ENCODE measurements at regions not wholly inside any gene's neighbourhood (a gene's known extent, or its start where the extent isn't known, plus 50 kb on each side); places are given as distances from the start of the nearest gene placed in this dataset.

DNA sequence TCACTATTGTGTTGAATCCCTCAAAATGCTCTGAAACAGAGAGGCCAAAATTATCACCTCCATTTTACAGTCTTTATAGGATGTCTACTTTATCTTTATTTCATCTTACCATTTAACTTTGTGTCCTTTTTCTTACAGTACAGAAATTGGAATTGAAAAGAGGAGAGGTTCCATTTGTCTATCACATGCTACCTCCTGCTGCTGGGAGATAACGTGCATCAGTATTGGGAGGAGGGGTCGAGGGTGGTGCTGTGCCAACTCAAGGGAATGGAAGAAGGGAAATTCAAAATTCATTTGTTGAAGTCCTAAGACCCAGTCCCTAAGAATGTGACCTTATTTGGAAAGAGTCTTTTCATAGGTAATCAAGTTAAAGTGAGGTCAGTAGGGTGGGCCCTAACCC lies 85.3 kb downstream of the HHIPL2 start:
- TF ChIP-seq, protein P1, sequence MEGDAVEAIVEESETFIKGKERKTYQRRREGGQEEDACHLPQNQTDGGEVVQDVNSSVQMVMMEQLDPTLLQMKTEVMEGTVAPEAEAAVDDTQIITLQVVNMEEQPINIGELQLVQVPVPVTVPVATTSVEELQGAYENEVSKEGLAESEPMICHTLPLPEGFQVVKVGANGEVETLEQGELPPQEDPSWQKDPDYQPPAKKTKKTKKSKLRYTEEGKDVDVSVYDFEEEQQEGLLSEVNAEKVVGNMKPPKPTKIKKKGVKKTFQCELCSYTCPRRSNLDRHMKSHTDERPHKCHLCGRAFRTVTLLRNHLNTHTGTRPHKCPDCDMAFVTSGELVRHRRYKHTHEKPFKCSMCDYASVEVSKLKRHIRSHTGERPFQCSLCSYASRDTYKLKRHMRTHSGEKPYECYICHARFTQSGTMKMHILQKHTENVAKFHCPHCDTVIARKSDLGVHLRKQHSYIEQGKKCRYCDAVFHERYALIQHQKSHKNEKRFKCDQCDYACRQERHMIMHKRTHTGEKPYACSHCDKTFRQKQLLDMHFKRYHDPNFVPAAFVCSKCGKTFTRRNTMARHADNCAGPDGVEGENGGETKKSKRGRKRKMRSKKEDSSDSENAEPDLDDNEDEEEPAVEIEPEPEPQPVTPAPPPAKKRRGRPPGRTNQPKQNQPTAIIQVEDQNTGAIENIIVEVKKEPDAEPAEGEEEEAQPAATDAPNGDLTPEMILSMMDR (IDR thresholded peaks at IDR 0.05) = no peak
- no peak for TF ChIP-seq POLR2A (IDR thresholded peaks at IDR 0.05)

All from uterus (tissue), 2 donors.